ENCODE measurements at regions not wholly inside any gene's neighbourhood (a gene's known extent, or its start where the extent isn't known, plus 50 kb on each side); places are given as distances from the start of the nearest gene placed in this dataset.

DNA sequence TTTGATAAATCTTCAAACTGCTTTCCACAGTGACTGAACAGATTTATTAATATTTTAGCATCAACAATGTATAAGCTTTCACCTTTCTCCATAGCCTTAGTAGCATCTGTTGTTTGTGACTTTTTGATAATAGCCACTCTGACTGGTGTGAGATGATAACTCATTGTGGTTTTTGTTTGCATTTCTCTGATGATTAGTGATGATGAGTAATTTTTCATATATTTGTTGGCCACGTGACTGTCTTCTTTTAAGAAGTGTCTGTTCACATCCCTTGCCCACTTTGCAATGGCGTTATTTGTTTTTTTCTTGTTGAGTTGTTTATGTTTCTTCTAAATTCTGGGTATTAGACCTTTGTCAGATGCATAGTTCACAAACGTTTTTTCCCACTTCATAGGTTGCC, 952.9 kb downstream of the TRIB2 start:
- TF ChIP-seq, protein P1, sequence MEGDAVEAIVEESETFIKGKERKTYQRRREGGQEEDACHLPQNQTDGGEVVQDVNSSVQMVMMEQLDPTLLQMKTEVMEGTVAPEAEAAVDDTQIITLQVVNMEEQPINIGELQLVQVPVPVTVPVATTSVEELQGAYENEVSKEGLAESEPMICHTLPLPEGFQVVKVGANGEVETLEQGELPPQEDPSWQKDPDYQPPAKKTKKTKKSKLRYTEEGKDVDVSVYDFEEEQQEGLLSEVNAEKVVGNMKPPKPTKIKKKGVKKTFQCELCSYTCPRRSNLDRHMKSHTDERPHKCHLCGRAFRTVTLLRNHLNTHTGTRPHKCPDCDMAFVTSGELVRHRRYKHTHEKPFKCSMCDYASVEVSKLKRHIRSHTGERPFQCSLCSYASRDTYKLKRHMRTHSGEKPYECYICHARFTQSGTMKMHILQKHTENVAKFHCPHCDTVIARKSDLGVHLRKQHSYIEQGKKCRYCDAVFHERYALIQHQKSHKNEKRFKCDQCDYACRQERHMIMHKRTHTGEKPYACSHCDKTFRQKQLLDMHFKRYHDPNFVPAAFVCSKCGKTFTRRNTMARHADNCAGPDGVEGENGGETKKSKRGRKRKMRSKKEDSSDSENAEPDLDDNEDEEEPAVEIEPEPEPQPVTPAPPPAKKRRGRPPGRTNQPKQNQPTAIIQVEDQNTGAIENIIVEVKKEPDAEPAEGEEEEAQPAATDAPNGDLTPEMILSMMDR (conservative IDR thresholded peaks at IDR 0.05) = no peak
- no peak for TF ChIP-seq ZFX (IDR thresholded peaks at IDR 0.05)

Measured in C4-2B (cell line).